COR-L47 (cell line): ENCODE measurements at regions not wholly inside any gene's neighbourhood (a gene's known extent, or its start where the extent isn't known, plus 50 kb on each side); places are given as distances from the start of the nearest gene placed in this dataset.
A peak's percentile ranks its signal among the peaks of the same experiment; 100 is the strongest.

Experiments
- DNase-seq: peaks from one replicate; lab custom pipeline; 2025; lab: John Stamatoyannopoulos, UW

- no peak for DNase-seq
Observed at GRCh38 chr6:143595251-143596036, 82.3 kb upstream of the PHACTR2 start.

GRCh38 chr6:143594647-143595046 lies 83.1 kb upstream of the PHACTR2 start:
- DNase-seq = no peak

- no peak for DNase-seq
Observed at GRCh38 chr6:143592335-143592734, 80.8 kb upstream of the FUCA2 start.

GRCh38 chr6:143591441-143591840 lies 79.9 kb upstream of the FUCA2 start:
- no peak for DNase-seq

GRCh38 chr6:143589162-143589561 lies 77.6 kb upstream of the FUCA2 start:
- DNase-seq = no peak

GRCh38 chr6:143586557-143586956 lies 75.0 kb upstream of the FUCA2 start:
- no peak for DNase-seq

GRCh38 chr6:143585716-143586115 lies 74.2 kb upstream of the FUCA2 start:
- no peak for DNase-seq

- no peak for DNase-seq
Observed at GRCh38 chr6:143585241-143585640, 73.7 kb upstream of the FUCA2 start.

- no peak for DNase-seq
Observed at GRCh38 chr6:143583542-143584327, 72.2 kb upstream of the FUCA2 start.

GRCh38 chr6:143581835-143582480 lies 70.4 kb upstream of the FUCA2 start:
- DNase-seq = no peak

GRCh38 chr6:143579703-143580102 lies 68.2 kb upstream of the FUCA2 start:
- no peak for DNase-seq

GRCh38 chr6:143578054-143578453 lies 66.5 kb upstream of the FUCA2 start:
- DNase-seq = no peak

- no peak for DNase-seq
Observed at GRCh38 chr6:143575901-143576426, 64.4 kb upstream of the FUCA2 start.

GRCh38 chr6:143575440-143575839 lies 63.9 kb upstream of the FUCA2 start:
- DNase-seq = peak; percentile 40

GRCh38 chr6:143570147-143570853 lies 58.8 kb upstream of the FUCA2 start:
- DNase-seq = no peak

GRCh38 chr6:143569040-143569439 lies 57.5 kb upstream of the FUCA2 start:
- no peak for DNase-seq

- DNase-seq = no peak
Observed at GRCh38 chr6:143564484-143565017, 53.0 kb upstream of the FUCA2 start.

GRCh38 chr6:143562143-143562542 lies 50.6 kb upstream of the FUCA2 start:
- DNase-seq = no peak
